Epithelial cell of esophagus (primary cell): ENCODE measurements at regions not wholly inside any gene's neighbourhood (a gene's known extent, or its start where the extent isn't known, plus 50 kb on each side); places are given as distances from the start of the nearest gene placed in this dataset.

Experiments
- DNase-seq: peaks from one replicate; pipeline ENCODE4 v3.0.0; 2010; ENCODE audit warnings: low read depth
- H3K4me3 ChIP-seq: 2 replicates; pipeline ENCODE4 v1.5.1; 2011; ENCODE audit warnings: mild to moderate bottlenecking, low read length, control low read depth
- CTCF ChIP-seq: IDR thresholded peaks from 2 replicates; pipeline ENCODE4 v1.5.1; 2011; ENCODE audit warnings: low read depth, mild to moderate bottlenecking, low read length, control low read depth, inconsistent platforms; ENCODE audit not compliant: insufficient read depth; ENCODE audit errors: missing control alignments

DNA sequence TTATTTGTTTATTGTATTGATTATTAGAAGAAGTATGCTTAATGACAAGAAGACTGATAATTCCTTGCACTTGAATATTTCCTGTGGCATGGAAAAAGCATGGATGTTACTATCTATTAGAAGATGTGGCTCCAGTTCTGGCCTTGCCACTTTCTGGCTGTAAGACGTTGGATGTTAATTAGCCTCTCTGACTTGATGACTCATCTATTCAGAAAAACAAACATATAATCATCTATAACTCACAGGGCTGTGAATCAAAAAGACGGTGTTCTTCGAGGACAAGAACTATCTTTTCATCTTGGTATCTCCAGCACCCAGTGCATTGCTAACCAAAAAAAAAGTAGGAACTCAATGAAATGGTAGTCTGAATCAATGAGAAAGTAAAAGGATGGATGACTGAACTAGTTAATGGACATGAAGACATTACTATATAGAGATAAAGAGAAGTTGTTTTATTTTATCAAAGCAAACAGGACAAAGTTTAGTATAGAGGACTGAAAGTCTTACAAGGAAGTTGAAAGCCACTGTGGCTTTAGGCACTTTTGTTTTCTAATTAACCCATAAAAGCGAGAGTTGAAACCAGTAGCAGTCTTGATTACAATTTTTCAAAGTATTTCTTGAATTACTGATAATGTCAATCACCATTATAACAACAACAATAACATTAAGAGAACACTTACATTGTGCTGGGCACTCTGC, 145.3 kb downstream of the RND3 start:
- no peak overlapping the region for H3K4me3 ChIP-seq
- no peak for TF ChIP-seq CTCF
- peak; percentile 66 for DNase-seq

DNA sequence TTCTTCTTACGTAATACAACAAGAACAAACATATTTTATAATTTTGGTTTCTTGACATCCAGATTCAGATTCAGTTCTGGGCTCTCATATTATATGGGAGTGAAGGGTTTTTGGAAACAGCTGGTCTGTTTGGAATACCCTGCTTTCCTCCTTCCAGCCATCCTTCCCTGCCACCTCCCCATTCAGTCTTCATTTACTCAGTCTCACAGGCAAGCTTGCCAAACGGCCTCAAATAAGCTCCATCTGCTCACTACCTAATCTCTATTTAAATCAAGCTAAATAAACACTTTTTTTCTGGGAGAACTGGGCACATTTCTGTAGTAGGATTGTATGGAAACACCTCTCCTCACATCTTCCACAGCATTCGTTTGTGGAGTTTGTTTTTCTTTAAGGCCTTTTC, 147.5 kb downstream of the RND3 start:
- H3K4me3 ChIP-seq, result no peak overlapping the region
- no peak for DNase-seq
- no peak for TF ChIP-seq CTCF

- DNase-seq, result peak; percentile 29
- H3K4me3 ChIP-seq, result no peak overlapping the region
- no peak for TF ChIP-seq CTCF
These were observed 148.2 kb downstream of the RND3 start for GRCh38 chr2:150339282-150339681.

DNA sequence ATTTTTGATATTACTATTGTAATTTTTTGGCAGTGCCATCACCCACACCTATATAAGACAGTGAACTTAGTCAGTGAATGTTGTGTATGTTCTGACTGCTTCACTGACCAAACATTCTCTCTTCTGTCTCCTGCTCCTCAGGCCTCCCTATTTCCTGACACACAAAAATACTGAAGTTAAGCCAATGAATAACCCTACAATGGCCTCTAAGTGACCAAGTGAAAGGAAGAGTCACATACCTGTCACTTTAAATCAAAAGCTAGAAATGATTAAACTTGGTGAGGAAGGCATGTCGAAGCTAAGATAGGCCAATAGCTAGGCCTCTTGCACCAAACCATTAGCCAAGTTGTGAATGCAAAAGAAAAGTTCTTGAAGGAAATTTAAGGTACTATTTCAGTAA, 151.9 kb downstream of the RND3 start:
- no peak for DNase-seq
- no peak for TF ChIP-seq CTCF
- no peak overlapping the region for H3K4me3 ChIP-seq

- peak; percentile 10 for DNase-seq
- peak; percentile 33 for TF ChIP-seq CTCF
- H3K4me3 ChIP-seq, result no peak overlapping the region
These were observed 155.1 kb downstream of the RND3 start for GRCh38 chr2:150332383-150332782.

DNA sequence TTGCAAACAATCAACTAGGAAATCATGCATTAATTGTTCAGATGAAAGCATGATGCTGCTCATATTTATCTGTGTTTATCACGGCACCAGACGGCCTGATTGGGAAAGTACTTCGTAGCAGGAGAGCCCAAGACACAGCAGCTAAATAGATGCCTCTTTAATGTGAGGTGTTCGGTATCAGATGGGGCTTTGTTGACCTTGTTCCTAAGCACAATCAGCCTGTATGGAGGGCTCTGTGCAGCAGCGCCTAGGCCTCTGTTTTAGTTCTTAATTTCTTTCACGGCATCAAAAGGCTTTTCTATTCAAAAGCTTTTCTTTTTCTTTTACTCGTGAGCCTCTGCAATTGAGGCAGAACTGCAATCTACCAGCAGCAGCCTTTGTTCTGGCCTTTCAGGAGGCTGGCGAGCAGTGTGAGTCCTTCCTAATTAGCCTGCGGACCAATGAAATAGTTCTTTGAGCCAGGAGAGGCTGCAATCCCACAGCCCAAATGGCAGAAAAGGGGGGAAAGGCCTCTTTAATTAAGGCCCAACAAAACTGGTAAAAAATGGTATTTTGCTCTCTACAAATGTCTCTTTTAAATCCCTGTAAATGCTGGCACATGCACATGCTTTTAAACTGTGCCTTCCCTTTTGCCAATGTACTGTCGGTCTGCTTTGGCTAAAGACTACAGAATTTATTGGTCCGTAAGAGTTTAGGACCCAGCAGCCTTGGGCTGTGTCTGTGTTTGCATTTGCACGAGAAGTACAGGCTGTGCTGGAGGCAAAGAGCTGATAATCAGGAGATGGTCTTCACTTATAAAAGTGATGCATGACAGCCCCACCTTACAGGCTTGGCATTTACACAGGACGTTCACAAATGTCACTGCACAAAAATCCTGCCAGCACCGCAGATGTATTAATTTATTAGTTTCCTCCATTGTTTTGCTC, 159.6 kb downstream of the RND3 start:
- DNase-seq, result no peak
- TF ChIP-seq CTCF, result no peak
- H3K4me3 ChIP-seq, result no peak overlapping the region
